Ecto neural progenitor cell (in vitro differentiated cells): ENCODE measurements at regions not wholly inside any gene's neighbourhood (a gene's known extent, or its start where the extent isn't known, plus 50 kb on each side); places are given as distances from the start of the nearest gene placed in this dataset.
"Not testable (repeated sequence)": the region's sequence is repeated elsewhere in the genome, so short reads cannot be mapped to it uniquely, and the experiment has no call there.

ENCODE experiments used
- DNase-seq: peaks from one replicate; pipeline ENCODE4 v3.0.0-alpha.2; 2018; ENCODE audit warnings: low spot score

DNA sequence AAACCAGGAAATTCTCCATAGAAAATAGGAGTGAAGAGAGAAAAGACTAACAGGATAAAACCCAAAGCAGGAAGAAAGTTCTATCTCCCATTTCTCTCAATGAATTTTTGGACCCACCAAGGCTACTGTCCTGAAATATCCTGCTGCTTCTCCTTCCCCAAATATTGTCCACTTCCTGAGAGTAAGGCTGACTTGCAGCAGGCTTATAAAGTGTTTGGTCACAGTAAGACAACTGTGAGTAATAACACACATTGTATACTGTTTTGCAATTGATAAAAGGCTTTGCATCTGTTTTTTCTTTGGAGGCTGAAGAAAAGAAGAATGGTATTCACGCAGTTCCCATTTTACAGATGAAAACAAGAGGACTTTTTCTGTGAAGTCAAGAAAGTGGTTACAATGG is 52.8 kb downstream of the FOXD4L6 start:
- DNase-seq: not testable (repeated sequence)

DNA sequence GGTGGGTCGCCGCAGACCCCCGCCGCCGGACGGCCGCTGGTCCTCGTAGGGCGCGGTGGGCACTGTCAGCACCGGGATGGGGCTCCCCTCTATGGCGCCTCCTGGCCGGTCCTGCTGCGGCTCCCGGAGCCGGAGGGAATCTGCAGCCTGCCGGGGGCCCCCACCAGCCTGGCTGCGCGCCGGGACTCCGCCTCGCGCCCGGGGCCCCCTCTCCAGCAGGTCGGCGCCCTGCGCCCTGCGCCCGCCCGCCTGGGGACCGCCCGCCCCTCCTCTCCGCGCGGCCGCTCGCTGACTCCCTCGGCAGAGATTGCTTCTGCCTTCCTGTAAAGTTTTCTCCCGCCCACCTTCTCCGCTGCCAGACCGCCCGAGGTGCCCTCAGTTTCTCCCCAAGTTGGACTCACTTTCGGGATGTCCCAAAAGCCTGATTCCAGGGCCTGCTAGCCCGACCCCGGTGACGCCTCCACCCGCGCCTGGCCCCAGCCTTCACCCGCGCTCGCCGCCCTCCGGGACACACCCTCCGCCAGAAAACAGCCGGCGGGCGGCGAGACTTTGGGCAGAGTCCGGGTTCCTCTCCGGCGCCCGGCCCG is 54.0 kb downstream of the FOXD4L6 start:
- DNase-seq: peak; percentile 56

GRCh38 chr9:41073471-41074243 is 54.8 kb downstream of the FOXD4L6 start:
- DNase-seq: peak; percentile 47

- not testable (repeated sequence) for DNase-seq
These were observed 64.2 kb downstream of the FOXD4L6 start for GRCh38 chr9:41064125-41064795.

DNA sequence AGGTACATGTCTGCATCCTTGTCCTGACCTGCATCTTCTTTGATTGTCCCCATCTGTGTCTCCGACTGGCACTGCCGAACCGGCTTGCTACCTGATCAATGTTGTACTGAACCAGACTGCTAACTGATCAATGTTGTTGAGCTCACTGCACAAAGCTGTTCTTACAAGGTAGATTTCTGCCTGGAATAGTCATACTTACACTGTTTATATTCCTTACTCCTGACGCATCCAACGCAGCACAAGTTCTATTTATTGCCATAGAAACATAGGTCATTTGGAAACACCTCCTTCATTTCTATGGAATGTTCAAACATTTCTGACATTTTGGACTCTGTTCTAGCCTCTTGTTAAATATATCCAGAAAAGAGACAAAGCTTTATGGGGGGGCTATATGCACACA is 65.2 kb downstream of the FOXD4L6 start:
- not testable (repeated sequence) for DNase-seq

DNA sequence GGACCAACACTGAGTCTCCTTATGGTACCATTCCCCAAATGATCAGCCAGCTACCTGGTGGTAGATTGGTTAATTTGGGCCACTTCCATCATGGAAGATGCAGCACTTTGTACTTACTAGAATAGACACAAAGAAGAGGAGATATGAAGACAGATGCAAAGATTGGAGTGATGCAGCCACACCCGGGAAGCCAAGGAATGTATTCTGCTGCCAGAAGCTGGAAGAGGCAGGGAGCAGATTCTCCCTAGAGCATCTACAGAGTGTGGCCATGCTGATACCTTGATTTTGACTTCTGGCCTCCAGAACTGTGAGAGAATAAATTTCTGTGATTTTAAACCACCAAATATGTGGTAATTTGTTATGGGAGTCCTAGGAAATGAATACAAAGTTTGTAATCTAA is 68.9 kb downstream of the FOXD4L6 start:
- DNase-seq: not testable (repeated sequence)

GRCh38 chr9:41053666-41054363 is 74.7 kb downstream of the FOXD4L6 start:
- DNase-seq: not testable (repeated sequence)

DNA sequence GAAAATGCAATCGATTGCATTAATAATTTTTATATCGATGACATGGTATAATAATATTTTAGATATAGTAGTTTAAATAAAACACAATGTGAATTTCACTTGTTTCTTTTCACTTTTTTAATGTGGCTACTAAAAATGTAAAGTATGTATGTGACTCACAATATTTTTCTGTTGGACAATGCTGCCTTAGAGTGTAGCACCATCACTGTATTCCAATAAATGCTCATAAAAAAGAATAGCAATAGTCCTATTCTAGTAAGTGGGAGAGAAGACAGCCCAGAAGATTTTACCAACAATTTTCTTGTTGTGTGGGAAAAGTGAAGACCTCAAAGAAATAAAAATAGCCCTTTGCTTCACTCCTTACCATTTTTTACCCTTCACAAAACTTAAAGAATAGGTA is 79.8 kb downstream of the FOXD4L6 start:
- not testable (repeated sequence) for DNase-seq

DNA sequence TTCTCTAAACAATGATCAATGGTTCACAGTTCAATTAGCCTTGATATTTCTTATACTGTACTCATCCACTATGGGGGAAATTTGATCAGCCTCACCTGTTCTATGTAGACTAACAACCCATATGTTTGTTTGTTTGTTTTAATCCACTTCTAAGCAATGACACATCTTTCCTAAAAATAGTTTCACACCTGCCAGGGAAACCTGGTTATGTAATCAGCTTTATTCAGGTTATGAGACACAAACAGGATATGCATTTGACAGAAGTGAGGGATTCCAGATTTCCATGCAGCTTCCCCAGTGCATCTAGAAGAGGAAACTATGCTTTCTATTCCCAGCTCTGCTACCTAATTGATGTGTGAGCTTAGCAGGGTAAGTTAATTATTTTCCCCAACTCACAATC is 80.7 kb downstream of the FOXD4L6 start:
- DNase-seq: not testable (repeated sequence)

DNA sequence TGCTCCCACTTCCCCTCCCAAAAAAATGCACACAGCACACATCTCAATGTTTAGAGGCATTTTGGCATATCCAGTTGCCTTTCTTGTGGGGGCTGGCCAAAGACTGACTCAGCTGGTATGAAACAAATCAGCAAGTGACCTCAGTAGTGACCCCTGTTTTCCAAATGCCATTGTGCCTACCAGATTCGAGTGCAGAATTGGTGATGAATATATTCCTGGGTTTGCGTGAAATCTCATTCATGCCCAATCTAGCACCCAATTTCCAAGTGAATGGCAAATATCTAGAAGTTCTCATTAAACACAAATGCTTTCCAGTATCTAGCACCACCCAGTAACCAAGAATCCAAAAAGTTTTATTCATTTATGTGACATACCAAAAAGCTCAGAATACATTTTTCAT is 83.6 kb downstream of the FOXD4L6 start:
- not testable (repeated sequence) for DNase-seq

- not testable (repeated sequence) for DNase-seq
These were observed 85.0 kb downstream of the FOXD4L6 start for GRCh38 chr9:41043433-41043832.

GRCh38 chr9:41042111-41042510 is 86.4 kb downstream of the FOXD4L6 start:
- not testable (repeated sequence) for DNase-seq

GRCh38 chr9:41040705-41041342 is 87.7 kb downstream of the FOXD4L6 start:
- DNase-seq: not testable (repeated sequence)

- DNase-seq: not testable (repeated sequence)
These were observed 93.2 kb downstream of the FOXD4L6 start for GRCh38 chr9:41035276-41035675.

DNA sequence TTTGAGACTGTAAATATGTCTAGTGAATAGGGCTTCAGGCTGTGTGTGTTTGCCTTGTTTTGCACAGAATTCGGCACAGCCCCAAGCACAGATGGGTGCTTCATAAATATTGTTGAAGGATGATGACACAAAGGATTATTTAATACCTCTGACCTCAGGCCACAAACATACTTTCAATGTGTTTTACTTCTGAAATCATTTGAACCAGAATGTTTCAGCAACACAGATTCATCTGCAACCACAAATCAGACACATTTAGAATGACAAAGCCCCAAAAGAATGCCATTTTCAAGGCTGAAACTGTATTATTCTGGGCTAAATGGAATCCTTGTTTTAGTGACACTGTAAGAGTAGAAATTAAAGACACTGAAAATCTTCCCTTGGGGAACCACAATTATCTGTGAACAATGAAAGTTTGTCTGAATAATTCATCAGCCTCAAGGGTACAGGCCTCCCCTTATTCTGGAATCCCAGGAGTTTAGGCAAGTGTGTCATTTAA is 93.7 kb downstream of the FOXD4L6 start:
- DNase-seq: not testable (repeated sequence)

DNA sequence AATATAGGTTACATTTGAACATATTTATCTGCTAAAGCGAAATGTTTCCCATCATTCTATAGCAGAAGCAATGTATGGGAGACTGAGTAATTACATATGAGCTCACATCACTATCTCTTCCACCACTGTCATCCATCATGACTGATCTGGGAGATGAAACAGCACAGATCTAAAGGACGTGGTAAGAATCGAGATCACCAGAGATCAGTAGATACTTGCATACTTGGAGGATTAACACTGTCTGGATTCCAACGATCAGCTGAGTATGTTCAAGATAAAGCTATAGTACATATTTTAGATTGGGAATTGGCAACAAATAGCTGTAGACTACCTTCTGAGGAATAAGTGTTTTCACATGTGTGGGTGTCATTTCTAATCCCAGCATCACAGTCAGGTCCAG is 94.6 kb downstream of the FOXD4L6 start:
- DNase-seq: not testable (repeated sequence)

DNA sequence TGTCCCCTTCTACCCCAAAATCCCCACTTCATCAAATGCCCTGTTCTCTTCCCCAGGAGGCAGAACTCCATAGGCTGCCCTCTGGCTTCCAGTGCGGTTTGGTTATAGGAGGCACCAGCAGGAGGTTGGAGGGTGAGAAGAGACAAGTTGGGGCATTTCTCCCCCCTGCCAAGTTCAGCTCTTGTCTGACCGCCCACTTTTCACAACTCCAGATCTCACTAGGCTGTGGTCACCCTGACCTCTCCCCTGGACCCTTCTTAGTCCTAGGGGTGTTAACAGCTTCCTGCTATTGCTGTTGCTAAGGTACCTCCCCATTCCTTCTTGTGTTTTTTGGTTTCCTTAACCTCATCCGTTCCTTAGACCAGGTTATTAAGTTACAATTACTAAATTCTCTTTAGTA is 95.1 kb downstream of the FOXD4L6 start:
- not testable (repeated sequence) for DNase-seq

DNA sequence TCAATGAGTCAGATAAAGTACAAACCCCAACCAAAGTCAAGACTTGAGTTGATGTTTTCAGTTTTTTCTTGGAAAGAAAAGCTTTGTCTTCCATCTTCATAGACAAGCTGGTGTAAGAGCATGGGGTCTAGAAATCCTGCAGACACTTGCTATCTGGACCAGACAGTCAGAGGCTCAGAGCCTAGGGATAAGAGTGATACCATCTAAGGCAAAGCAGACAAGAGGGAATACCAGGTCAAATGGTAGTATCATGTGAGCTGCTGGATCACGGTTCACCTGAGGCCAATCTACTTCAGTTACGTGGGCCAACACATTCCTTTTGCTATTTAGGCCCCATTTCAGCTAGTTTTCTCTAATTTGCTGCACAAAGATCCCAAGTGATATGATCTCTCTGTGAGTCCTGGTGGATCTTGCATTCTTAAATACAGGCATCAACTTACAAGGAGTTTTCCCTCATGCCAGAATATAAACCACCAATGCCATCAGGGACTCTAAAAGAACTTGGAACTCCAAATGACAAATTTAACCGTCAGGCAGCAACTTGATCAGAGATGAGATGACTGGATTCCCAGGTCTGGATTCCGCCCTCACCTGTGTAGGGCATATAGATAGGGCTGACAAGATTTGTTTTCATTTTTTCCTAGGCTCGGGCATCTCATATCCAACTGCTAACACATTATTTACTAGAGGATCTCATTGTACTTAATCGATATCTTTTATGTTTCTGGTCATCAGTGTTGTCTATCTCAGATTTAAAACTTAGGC is 101.4 kb downstream of the FOXD4L6 start:
- DNase-seq: not testable (repeated sequence)

DNA sequence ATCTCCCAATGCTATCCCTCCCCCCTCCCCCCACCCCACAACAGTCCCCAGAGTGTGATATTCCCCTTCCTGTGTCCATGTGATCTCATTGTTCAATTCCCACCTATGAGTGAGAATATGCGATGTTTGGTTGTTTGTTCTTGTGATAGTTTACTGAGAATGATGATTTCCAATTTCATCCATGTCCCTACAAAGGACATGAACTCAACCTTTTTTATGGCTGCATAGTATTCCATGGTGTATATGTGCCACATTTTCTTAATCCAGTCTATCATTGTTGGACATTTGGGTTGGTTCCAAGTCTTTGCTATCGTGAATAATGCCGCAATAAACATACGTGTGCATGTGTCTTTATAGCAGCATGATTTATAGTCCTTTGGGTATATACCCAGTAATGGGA is 106.1 kb downstream of the FOXD4L6 start:
- DNase-seq: not testable (repeated sequence)

DNA sequence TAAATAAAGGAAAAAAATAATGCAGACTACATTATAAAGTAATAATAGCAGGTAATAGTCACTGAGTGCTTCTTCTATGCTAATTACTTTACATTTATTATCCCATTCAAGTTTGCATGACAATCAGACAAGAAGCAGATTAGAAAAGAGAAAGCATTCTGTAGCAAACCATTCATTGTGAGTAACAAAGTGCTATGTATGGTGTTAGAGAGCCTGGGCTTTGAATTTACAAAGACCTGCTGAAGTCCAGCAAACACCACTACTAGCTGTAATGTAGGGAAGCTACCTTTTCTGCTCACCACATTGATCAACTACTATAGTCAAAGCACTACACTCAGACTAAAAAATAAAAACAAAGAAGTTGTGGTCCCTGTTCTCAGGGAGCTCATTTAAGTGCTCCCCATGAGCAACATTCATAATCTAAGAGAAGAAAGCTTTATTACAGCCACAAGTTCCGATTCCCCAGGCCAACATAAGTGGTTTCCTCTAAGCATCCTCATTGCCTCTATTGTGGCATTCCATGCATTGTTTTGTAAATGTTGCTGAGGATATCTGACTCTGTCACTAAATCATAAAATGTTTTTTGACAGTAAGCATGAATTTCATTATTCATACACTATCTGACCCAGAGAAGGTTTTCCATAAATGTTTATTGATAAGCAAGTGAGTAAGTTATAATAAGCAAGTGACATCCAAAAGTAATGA is 108.5 kb downstream of the FOXD4L6 start:
- DNase-seq: not testable (repeated sequence)
